Smooth muscle cell (in vitro differentiated cells): ENCODE measurements at regions not wholly inside any gene's neighbourhood (a gene's known extent, or its start where the extent isn't known, plus 50 kb on each side); places are given as distances from the start of the nearest gene placed in this dataset.

Source experiments
- DNase-seq: peaks from one replicate; lab custom pipeline; 2025; ENCODE audit not compliant: unreplicated experiment; lab: John Stamatoyannopoulos, UW
- H2AFZ ChIP-seq: fragments of 200-600 bp; sonication (generic); 2 replicates; pipeline ENCODE4 v1.6.0; 2016; ENCODE audit warnings: antibody characterized with exemption, low read depth, mild to moderate bottlenecking
- H3F3A ChIP-seq: fragments of 200-600 bp; sonication (generic); 2 replicates; pipeline ENCODE4 v1.6.0; 2017; ENCODE audit warnings: antibody characterized with exemption, low read depth
- H3K27ac ChIP-seq: fragments of 200-600 bp; sonication (generic); 2 replicates; pipeline ENCODE4 v1.5.1; 2016; ENCODE audit warnings: low read depth, mild to moderate bottlenecking
- H3K27me3 ChIP-seq: fragments of 200-600 bp; sonication (generic); 2 replicates; pipeline ENCODE4 v1.6.1; 2016; ENCODE audit warnings: low read depth, mild to moderate bottlenecking
- H3K36me3 ChIP-seq: fragments of 200-600 bp; sonication (generic); 2 replicates; pipeline ENCODE4 v1.5.1; 2016; ENCODE audit warnings: low read depth
- H3K4me1 ChIP-seq: fragments of 200-600 bp; sonication (generic); 2 replicates; pipeline ENCODE4 v1.5.1; 2016; ENCODE audit warnings: low read depth
- H3K4me2 ChIP-seq: fragments of 200-600 bp; sonication (generic); 2 replicates; pipeline ENCODE4 v1.6.0; 2016; ENCODE audit warnings: mild to moderate bottlenecking
- H3K4me3 ChIP-seq: fragments of 200-600 bp; sonication (generic); 2 replicates; pipeline ENCODE4 v1.5.1; 2016; ENCODE audit warnings: mild to moderate bottlenecking
- H3K79me2 ChIP-seq: fragments of 200-600 bp; sonication (generic); 2 replicates; pipeline ENCODE4 v1.6.0; 2016; ENCODE audit warnings: low read depth, mild to moderate bottlenecking
- H3K9ac ChIP-seq: fragments of 200-600 bp; sonication (generic); 2 replicates; pipeline ENCODE4 v1.6.0; 2016; ENCODE audit warnings: low read depth
- H3K9me3 ChIP-seq: fragments of 200-600 bp; sonication (generic); replicated peaks from 2 replicates; pipeline ENCODE4 v1.5.1; 2016; ENCODE audit warnings: low read depth
- H4K20me1 ChIP-seq: fragments of 200-600 bp; sonication (generic); 2 replicates; pipeline ENCODE4 v1.6.0; 2016; ENCODE audit warnings: low read depth
- CTCF ChIP-seq: fragments of 200-600 bp; sonication (generic); IDR thresholded peaks from 2 replicates; pipeline ENCODE4 v1.5.1; 2017; ENCODE audit warnings: borderline replicate concordance, mild to moderate bottlenecking, antibody characterized with exemption; ENCODE audit not compliant: insufficient read depth, poor library complexity, severe bottlenecking
- WGBS: methylation state at CpG from one replicate; pipeline ENCODE4 v1.1.7; 2016; ENCODE audit warnings: low lambda C conversion rate; 5-methylcytosine and 5-hydroxymethylcytosine counted together

DNA sequence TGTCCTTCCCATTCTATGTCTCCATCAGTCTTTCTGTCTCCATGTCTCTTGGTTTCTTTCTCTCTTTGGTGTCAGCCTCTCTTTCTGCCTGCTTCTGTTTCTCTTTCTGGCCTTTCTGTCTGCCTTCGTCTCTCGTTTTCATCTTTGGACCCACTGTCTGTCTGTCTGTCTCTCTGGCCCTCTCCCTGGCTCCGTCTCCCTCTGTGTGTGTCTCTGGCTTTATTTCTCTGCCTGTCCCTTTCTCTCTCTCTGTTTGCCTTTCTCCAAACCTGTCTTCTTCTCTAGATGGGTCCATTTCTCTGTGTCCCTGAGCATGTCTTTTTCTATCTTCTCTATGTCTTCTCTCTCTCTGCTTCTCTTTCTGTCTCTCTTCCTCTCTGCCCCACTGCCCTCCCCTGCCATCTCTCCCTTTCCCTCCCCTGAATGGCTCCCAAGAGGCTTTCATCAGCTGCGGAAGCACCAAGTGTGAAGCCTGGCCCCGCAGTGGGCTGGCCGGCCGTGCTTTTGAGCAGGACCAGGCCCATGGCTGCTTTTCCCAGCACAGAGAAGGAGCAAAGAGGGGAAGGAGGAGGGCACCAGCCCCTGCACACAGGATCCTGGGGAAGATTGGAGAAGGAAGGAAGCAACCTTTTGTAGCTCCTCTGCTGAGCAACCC, 57.4 kb downstream of the PJA1 start:
- H3K4me1 ChIP-seq = peaks cover 10% of the 10 kb centered on the region
- H3K79me2 ChIP-seq = no peaks in the 10 kb centered on the region
- no peaks in the 10 kb centered on the region for H3K27me3 ChIP-seq
- H4K20me1 ChIP-seq = no peaks in the 10 kb centered on the region
- H3K27ac ChIP-seq = peak overlapping the region; percentile 7
- H3K36me3 ChIP-seq = no peaks in the 10 kb centered on the region
- no peak overlapping the region for H3K9ac ChIP-seq
- no peak overlapping the region for H3K4me3 ChIP-seq
- H3K9me3 ChIP-seq = no peaks in the 10 kb centered on the region
- H2AFZ ChIP-seq = peak overlapping the region; percentile 37
- no peaks in the 10 kb centered on the region for H3F3A ChIP-seq
- no peak for TF ChIP-seq CTCF
- peak overlapping the region; percentile 22 for H3K4me2 ChIP-seq
- DNase-seq = no peak
- 42% methylated on average over 7 of the region's 7 CpGs for WGBS

DNA sequence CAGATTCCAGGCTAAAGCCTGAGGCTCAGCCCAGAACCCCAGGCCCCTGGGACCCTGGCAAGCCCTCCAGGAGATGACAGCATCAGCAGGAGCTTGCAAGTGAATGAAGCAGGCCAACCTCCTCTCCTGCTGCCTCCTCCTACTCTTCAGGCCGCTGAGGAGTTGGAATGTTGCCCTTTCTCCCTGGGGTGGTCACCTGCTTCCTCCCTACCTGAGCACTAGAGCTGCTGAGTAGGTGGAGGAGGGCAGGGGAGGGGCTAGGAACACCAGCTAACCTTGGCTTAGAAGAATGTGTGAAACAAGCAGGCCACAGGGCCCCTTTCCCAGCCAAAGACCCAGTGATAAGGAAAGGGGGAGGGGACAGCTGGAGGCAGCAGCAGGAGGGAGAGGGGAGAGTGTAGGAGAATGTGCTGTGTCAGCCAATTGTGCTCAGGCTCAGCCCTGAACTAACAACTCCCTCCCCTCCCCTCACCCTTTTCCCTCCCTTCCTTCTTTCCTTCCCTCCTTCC, 58.0 kb downstream of the PJA1 start:
- H3K9me3 ChIP-seq = no peaks in the 10 kb centered on the region
- 8% methylated on average over 1 of the region's 1 CpG for WGBS
- H3K9ac ChIP-seq = no peak overlapping the region
- no peaks in the 10 kb centered on the region for H3F3A ChIP-seq
- DNase-seq = no peak
- no peak overlapping the region for H3K4me3 ChIP-seq
- H3K36me3 ChIP-seq = no peaks in the 10 kb centered on the region
- peaks cover 10% of the 10 kb centered on the region for H3K4me1 ChIP-seq
- H3K4me2 ChIP-seq = peak overlapping the region; percentile 22
- no peaks in the 10 kb centered on the region for H3K27me3 ChIP-seq
- H2AFZ ChIP-seq = no peak overlapping the region
- peak overlapping the region; percentile 7 for H3K27ac ChIP-seq
- H3K79me2 ChIP-seq = no peaks in the 10 kb centered on the region
- no peaks in the 10 kb centered on the region for H4K20me1 ChIP-seq
- TF ChIP-seq CTCF = no peak

DNA sequence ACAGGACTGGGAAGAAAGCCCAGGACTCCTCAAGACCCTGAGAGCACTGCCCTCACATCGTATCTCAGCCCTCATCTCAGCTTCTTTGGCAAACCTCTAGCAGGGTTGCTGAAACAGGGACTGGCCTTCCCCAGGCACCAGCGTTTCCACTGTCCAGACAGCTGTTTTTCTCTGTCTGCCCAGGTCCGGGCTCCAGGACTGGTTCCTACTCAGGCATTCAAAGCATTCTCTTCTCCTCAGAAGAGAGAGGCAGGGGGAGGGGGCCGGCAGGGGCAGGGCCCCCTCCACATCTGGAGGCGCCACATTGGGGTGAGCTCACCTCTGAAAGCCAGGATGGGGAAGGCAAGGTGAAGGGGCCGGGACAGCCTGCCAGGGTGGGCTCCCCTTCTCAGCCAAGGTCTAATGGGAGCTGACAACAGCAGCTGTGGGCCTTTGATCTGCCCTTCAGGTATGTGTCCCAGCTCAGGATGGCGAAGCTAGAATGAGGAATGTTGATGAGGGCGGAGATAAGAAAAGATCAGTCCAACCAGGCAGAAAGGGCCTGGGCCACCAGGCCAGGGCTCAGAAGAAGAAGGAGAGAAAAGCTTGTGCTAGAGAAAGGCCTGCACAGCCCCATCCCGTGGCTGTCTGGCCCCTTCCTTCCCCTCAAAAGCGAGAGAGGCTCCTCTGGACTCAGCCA, 60.4 kb downstream of the PJA1 start:
- no peak for TF ChIP-seq CTCF
- H3K79me2 ChIP-seq = no peaks in the 10 kb centered on the region
- no peaks in the 10 kb centered on the region for H3K27me3 ChIP-seq

More for the DNA sequence above, 60.4 kb downstream of the PJA1 start:
- Histone ChIP-seq H2AFZ (no peak overlapping the region), H3K9ac (no peak overlapping the region), H3K4me1 (peaks cover 10% of the 10 kb centered on the region), H3F3A (no peaks in the 10 kb centered on the region), H4K20me1 (no peaks in the 10 kb centered on the region), H3K36me3 (no peaks in the 10 kb centered on the region), H3K9me3 (no peaks in the 10 kb centered on the region), H3K4me2 (no peak overlapping the region), H3K27ac (peak overlapping the region; percentile 15), H3K4me3 (no peak overlapping the region)
- 51% methylated on average over 10 of the region's 10 CpGs for WGBS
- DNase-seq = no peak
